ENCODE measurements at regions not wholly inside any gene's neighbourhood (a gene's known extent, or its start where the extent isn't known, plus 50 kb on each side); places are given as distances from the start of the nearest gene placed in this dataset.
"Not testable (repeated sequence)": the region's sequence is repeated elsewhere in the genome, so short reads cannot be mapped to it uniquely, and the experiment has no call there.

DNA sequence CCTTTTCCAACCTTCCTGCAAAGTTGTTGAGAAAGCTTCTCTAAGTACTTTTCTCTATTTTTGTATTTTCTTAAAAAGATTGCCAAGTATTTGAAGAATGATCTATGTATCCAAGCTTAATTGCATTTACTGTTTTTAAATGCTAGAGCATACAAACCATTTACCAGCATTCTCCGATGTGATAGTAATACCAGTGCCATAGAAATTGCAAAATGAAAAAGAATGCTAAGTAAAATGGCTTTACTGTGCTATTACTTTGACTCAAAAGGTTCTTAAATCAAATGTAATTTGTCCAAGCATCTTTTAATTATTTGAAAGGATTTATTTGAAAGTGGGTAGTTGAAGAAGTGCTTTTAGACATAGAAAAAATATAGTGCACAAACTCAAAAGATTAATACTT lies 1183.2 kb downstream of the RAPGEF2 start:
- DNase-seq (ENCODE audit: low read depth) = no peak

DNA sequence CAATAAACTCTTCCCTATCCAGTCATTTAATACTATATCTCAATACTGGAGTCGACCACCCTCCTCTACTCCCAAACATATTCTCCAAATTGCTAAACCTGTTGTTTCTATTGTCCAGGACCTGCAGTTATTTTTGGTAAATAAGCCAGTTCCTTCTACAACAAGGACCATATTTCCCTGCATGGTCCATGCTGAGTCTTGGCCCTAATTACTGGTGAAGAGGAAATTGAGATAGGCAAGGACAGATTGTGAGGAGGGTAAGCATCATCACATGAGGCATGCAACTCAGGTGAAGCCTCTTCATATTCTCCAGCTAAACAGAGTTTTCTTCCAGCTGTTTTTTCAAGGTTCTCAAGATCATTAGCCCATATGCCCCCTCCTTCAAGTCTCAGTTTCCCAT lies 1193.6 kb downstream of the RAPGEF2 start:
- no peak for DNase-seq (ENCODE audit: low read depth)

DNA sequence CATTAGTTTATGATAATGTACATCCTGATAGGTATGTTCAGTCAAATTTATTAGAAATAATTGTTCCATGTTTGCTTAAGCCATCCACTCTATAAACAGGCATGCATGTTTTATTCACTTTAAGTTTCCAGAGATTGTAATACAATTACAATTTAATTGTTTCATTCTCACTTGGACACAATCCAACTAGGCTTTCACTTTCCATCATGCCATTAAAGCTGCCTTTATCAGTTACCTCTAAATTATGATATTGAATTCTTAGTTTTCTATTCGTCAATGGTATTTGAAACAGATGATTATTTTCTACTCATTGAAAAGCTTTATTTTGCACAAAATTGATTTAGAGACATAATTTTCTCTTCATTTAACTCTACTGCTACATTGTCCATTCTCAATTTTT lies 1196.3 kb downstream of the RAPGEF2 start:
- no peak for DNase-seq (ENCODE audit: low read depth)

DNA sequence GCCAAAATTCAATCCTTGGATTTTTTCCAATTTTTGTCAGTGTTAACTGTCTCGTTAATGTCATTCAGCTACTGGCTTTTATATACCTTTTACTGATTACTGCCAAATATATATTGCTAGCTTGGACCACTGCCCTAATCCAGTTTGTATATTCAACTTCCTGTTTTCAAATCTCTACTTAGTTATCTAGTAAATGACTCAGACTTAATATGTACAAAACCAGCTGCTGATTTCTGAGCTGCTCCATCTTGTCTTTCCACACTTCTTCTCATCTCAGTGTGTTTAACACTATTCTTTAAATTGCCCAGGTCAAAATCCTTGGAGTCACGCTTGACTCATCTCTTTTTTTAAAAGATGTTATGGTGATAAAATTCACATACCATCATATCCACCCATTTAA lies 1196.7 kb downstream of the RAPGEF2 start:
- no peak for DNase-seq (ENCODE audit: low read depth)

DNA sequence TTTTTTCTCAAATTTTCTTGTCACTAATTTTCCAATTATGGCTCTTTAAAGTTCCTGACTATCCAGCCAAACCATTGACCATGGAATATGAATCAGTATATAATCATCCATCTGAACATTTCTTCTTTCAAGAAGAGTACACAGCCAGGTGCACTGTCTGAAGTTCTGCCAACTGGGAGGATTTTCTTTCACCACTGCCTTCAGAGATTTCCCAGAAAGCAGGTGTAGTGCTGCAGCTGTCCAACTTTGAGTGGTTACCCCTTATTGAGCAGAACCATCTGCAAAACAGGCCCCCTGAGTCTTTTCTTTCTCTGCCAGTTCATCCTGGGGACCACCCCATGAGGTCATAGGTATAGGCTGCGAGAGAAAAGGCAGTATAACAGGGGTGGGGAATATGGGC lies 1213.2 kb downstream of the RAPGEF2 start:
- peak; percentile 80 for DNase-seq (ENCODE audit: low read depth)

DNA sequence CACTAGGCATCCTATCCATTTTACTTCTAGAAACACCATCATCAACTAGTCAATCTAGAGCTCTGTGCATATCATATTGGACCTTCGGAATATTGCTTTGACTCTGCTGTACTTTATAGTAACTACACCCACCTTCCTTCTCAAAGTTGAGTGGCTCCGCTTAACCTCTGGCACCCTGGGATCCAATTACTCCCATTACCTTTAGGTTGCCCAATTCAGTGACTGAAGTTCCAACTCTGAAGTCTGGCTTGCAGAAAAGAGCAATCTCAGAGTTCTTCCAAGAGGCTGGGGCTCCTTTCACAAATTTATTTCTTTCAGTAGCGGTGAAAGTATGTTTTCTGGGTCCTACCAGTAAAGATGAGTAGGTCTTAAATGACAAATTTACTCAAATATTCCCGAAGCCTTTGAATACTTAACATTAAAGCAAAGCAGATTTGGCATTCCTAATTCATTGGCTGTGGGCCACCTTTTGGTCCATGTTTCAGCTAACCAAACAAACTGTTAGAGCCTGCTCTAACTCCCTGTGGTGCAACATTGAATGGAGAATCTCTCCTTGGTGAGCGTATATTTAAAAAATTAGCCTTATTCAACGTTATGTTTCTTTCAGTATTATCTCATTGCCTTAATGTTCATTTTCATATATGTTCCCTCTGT lies 1215.8 kb downstream of the RAPGEF2 start:
- no peak for DNase-seq (ENCODE audit: low read depth)

DNA sequence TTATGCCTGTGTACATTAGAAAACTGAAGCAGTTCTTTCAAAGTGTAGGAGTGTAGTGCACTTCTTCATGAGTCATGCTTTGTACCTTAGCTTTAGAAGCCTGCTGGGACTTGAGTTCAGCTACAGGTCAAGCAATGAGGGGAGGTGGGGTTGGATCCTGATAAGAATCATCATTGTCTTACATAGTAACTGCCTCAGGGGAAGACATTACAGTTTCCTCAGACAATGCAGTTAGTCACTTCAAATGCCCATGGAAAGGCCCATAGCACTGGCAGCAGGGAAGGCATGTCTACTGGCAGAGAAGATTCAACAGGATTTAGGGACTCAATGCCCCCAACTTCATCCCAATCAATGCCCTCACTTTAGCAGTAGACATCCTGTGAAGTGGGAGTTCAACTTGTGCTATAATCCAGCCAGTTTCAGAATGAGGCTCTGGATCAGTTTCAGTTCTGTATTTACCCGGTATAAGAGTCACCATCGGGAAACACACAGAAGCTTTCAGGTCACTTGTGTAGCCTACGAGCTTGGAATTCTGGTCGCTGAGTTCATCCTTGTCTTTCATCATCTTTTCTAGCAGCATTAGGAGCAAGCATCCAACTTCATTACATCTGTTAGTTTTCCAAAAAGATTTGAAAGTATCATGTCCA lies 1216.5 kb downstream of the RAPGEF2 start:
- no peak for DNase-seq (ENCODE audit: low read depth)

DNA sequence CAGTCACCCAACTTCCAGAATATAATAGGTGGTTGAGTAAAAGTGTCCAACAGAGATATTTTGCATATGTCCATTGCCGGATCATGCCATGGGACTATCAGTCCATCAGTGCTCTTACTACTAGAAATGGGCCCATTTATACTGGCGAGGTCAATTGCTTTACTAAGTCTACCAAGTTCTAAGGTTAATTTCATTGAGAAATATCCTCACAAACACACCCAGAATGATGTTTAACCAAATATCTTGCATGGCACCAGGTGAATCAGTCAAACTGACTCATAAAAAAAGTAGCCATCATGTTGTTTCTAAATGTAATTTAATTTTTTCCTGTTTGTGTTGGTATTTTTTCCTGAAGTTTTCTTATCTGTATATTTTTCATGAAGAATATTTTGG lies 1217.0 kb downstream of the RAPGEF2 start:
- no peak for DNase-seq (ENCODE audit: low read depth)

DNA sequence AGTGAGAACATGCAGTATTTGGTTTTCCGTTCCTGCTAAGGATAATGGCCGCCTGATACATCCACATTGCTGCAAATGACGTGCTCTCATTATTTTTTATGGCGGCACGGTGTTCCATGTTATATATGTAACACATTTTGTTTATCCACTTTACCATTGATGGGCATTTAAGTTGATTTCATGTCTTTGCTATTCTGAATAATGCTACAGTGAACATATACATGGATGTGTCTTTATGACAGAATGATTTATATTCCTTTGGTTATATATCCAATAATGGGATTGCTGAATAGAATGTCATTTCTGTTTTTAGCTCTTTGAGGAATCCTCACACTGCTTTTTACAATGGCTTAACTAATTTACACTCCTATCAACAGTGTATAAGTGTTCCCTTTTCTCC lies 1223.2 kb downstream of the RAPGEF2 start:
- no peak for DNase-seq (ENCODE audit: low read depth)

DNA sequence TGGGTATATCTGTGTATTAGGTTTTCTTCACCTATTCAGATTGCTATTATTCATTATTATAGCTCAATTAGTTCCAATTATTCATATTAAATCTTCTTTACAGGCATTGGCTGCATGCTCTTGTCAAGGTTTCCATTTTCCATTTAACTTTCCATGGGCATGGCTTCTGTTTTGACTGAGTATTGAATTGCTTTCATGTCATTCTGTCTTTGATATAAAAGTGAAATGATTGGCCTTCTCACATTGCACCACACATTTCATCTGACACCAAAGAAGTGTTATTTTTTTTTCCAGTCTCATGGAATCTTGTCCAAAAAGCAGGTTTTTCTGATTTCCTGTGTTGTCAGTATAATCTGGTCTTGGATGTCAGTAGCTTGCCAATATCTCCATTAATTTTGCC lies 1244.3 kb downstream of the RAPGEF2 start:
- DNase-seq (ENCODE audit: low read depth) = no peak

DNA sequence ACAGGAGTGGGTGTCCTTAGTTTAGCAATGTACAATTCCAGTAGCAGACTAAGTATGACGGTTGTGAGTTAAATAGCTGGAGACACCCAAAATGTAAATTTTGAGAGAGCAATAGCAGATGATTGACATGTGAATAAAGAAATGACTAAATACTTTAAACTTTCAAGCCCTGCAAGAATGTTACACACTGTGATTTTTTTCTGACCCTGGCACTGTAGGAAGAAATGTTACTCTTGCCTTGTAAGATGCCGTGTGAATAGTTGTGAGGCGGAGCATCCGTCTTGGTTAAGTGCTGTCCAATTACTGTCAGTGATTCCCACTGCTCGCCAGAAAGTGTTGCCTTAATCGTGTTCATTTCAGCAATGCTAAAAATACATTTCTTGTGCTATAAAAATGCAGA lies 1248.1 kb downstream of the RAPGEF2 start:
- DNase-seq (ENCODE audit: low read depth) = no peak

DNA sequence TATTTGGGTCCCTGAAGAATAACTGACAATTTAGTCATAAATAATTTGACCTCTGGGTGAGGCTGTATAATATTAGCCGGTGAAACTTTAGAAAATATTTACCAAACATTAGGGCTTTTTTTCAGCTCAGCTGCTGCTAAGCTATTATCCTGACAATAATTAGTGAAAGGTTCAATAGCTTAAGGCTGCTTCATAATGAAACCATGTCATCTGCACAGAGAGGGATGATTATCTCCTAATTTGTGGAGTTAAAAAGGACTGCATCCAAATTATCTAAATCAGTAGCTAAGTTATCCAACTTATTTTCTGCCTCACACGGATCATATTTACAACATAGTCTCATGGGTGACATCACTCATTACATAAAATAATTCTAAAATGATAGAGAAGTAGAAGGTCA lies 1249.8 kb downstream of the RAPGEF2 start:
- no peak for DNase-seq (ENCODE audit: low read depth)

DNA sequence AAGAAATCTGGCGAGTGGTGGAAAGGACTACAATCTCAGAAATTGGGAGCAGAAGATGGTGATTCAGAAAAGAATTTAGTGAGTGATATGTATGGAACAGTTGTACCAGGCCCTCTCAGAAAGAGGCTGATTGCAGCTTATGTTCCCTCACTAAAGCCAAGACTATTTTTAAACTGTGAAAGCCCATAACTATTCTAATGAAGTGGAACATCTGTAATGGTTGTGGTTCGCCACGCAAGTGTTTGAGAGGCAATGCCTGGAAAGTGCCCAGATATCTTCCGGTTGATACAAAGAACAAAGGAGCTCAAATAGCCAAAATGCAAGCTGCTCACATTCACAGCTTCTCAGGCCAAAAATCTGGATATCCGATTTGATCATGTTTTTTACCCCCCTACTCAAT lies 1250.7 kb downstream of the RAPGEF2 start:
- DNase-seq (ENCODE audit: low read depth) = peak; percentile 78

DNA sequence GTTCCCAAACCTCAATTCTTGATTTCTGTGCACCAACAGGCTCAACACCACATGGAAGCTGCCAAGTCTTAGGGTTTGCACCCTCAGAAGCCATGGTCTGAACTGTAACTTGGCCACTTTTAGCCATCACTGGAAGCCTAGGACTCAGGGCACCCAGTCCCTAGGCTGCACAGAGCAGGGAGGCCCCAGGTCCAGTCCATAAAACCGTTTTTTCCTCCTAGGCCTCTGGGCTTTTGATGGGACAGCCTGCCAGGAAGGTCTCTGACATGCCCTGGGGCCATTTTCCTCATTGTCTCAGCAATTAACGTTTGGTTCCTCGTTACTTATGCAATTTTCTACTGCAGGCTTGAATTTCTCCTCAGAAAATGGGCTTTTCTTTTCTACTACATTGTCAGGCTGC lies 1259.6 kb downstream of the RAPGEF2 start:
- DNase-seq (ENCODE audit: low read depth) = no peak

DNA sequence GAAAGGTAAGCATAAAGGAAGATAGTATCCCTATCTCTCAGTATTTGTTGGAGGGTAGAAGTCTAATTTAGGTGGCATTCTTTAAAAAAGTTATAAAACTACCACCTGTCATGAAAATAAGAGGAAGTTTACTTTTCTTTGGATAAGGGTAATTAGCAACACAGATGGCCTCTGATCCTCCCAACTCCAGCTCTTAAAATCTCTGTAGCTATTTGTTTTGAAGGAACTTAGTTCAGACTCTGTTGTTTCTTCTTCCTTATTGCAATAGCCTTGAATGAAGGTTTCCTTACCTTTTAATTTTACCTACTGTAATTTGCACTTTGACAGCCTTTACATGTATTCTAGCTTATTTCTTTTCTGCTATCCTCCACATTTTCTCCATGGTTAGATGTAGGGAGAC lies 1261.3 kb downstream of the RAPGEF2 start:
- no peak for DNase-seq (ENCODE audit: low read depth)

DNA sequence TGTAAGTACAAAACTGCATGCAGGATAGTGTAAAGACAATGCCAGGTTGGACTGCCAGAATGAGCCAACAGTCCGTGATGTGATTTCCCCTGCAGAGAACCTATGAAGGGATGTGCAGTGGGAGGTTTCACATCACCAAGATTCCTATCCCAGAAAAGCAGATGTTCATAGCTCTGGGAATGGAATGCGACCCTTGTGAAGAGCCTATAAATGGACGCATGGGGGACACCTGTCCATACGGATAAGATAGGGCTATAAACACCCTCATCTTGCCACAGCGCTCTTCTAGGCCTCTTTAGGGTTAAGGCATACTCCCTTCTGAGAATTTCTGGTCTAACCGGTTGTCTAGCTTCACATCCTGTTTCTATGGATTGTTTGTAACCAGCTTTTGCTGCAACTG lies 1261.8 kb downstream of the RAPGEF2 start:
- DNase-seq (ENCODE audit: low read depth) = not testable (repeated sequence)

DNA sequence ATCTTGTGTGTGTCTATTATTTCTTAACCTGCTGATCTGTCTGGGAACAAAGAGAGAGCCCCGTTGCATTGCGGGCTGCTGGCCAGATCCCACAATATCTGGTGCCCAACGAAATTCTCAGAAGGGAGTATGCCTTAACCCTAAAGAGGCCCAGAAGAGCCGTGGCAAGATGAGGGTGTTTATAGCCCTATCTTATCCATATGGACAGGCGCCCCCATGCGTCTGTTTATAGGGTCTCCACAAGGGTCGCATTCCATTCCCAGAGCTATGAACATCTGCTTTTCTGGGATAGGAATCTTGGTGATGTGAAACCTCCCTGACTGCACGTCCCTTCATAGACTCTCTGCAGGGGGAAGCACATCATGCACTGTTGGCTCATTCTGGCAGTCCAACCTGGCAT lies 1262.5 kb downstream of the RAPGEF2 start:
- DNase-seq (ENCODE audit: low read depth) = not testable (repeated sequence)

DNA sequence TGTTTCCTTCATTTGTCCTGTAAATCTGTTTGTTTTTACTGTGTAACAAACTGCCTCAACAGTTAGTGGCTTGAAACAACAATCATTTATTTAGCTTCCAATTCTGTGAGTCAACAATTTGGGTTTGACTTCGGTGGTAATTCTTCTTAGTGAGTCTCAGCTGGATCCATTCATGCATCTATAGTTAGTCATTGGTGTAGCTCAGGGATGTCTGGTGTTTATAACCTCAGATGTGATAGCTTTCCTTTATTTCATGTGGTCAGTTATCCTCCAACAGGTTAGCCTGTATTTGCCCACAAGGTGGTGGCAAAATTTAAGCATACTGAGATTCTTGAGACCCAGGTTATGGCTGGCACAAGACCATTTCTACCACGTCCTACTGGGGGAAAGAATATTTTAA lies 1267.2 kb downstream of the RAPGEF2 start:
- DNase-seq (ENCODE audit: low read depth) = peak; percentile 22

DNA sequence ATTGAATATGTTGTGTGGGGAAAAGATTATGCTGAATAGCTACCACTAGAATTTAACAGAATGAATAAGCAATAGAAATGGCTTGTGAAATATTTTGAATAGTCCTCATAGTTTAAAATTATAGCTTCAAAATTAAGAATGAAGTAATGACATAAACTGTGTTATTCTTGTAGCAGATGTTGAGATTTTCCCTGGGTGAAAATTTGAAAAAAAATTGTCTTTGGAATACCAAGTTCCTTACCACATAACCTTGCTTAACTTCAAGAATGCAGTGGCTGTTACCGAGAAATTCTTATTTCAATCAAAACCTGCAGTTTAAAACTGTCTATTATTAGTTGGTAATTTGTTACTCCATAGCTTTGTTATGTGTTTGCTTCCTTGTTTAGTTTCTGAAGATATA lies 1268.6 kb downstream of the RAPGEF2 start:
- no peak for DNase-seq (ENCODE audit: low read depth)

DNA sequence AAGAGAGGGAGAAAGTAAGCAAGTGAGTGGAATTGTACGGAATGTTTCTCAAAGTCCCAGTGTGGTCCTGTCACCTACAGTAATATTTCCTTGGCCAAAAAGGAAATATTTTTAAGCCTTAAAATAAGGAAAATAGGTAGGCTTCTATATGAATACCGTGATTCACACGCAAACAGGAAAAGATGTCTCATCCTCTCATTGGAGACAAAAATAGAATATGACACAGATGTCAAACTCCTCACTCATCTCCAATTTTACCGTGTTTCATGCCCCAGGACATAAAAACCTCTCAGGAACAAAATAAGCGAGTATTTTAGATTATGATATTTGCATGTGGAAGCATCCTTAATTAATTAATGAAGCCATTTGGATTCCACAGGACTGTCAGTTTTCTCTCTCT lies 1269.5 kb downstream of the RAPGEF2 start:
- DNase-seq (ENCODE audit: low read depth) = no peak

DNA sequence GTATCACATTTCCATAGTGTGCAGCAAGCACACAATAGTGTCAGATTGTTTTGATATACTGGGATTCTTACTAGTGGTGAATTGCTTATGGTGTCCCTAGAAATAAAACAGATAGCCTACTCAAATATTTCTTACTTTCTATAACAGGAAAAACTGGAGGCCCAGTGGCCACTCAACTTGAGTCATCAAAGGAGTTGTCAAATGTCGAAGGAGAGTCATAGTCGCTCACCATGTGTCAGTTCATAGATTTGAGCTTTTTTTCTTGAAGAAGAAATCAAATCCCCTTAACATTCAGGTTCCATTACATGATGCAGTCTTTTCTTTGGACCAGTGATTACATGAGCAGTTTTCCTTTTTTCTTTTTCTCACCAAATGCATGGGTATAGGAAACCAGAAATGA lies 1271.0 kb downstream of the RAPGEF2 start:
- DNase-seq (ENCODE audit: low read depth) = no peak

DNA sequence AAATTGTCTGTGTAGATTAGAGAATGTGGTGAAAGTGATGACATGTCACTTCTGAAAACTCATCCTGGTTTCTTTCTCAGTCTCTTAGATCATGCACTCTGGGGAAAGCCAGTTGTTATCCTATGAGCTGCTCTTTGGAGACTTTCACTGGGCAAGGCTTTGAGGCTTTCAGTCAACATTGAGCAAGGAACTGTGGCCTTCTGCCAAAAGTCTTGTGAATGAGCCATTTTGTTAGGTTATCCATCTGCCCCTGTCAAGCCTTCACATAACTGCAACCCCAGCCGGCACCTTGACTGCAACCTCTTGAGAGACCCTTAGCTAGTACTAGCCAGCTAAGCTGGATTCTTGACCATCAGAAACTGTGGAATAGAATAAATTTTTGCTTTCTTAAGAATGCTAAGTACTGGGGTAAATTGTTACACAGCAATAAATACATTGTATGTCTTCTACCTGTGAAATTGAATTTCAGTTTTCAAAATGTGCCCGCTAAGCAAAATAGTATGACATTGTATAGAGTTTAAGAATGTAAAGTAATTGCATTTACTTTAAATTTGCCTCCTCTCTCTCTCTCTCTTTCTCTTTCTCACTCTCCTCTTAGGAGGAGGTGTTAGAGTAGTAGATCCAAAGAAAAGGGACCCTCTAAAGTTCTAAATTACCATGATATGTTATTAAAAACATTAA lies 1273.0 kb downstream of the RAPGEF2 start:
- DNase-seq (ENCODE audit: low read depth) = peak; percentile 35

DNA sequence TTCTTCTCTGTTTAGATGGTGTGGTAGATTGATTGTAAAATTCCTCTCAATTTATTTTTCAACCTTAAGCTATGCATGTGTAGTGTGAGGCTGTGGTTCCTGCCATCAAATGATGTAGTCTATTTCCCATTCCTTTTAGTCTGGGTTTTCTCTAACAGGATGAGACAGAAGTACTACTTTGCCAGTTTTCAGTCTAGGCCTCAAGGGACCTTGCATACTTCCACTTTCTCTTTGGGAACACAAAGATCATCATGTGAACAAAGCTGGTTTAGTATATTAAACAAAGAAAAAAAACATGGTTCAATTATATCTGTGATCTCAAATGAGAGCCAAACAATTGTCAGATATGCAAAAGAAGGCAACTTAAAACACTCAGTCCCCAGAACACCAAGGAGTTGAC lies 1284.0 kb downstream of the RAPGEF2 start:
- peak; percentile 36 for DNase-seq (ENCODE audit: low read depth)

All from myocyte (in vitro differentiated cells).